Neural cell (in vitro differentiated cells): ENCODE measurements at regions not wholly inside any gene's neighbourhood (a gene's known extent, or its start where the extent isn't known, plus 50 kb on each side); places are given as distances from the start of the nearest gene placed in this dataset.

ENCODE experiments used
- H2AFZ ChIP-seq: fragments of 200-600, 300-800 bp; sonication (generic), shearing (Covaris generic); 2 replicates; pipeline ENCODE4 v1.6.0; 2014; ENCODE audit warnings: low read depth, mild to moderate bottlenecking, antibody characterized with exemption, low read length, moderate library complexity
- H3F3A ChIP-seq: fragments of 200-600 bp; shearing (Covaris generic); 2 replicates; pipeline ENCODE4 v1.6.1; 2016; ENCODE audit warnings: mild to moderate bottlenecking, moderate library complexity, mixed read lengths, antibody characterized with exemption, low read length; ENCODE audit not compliant: insufficient read depth, poor library complexity, severe bottlenecking
- H3K27ac ChIP-seq: fragments of 200-600, 300-800 bp; sonication (generic), shearing (Covaris generic); 2 replicates; pipeline ENCODE4 v1.5.1; 2014; ENCODE audit warnings: mild to moderate bottlenecking, low read length, moderate library complexity
- H3K27me3 ChIP-seq: fragments of 300-800, 200-600 bp; sonication (generic), shearing (Covaris generic); 2 replicates; pipeline ENCODE4 v1.6.0; 2014; ENCODE audit warnings: mild to moderate bottlenecking, low read depth, low read length, moderate library complexity; ENCODE audit not compliant: insufficient read depth
- H3K36me3 ChIP-seq: fragments of 300-800, 200-600 bp; sonication (generic), shearing (Covaris generic); 2 replicates; pipeline ENCODE4 v1.5.1; 2014; ENCODE audit warnings: mild to moderate bottlenecking, antibody characterized with exemption, low read length, moderate library complexity; ENCODE audit not compliant: insufficient read depth
- H3K4me2 ChIP-seq: fragments of 300-800, 200-600 bp; sonication (generic), shearing (Covaris generic); 2 replicates; pipeline ENCODE4 v1.6.0; 2014; ENCODE audit warnings: mild to moderate bottlenecking, low read length
- H3K4me3 ChIP-seq: fragments of 300-800, 200-600 bp; sonication (generic), shearing (Covaris generic); 2 replicates; pipeline ENCODE4 v1.5.1; 2014; ENCODE audit warnings: mild to moderate bottlenecking, low read length, moderate library complexity
- H3K79me2 ChIP-seq: fragments of 200-600 bp; shearing (Covaris generic); replicated peaks from 2 replicates; pipeline ENCODE4 v1.6.0; 2014; ENCODE audit warnings: mild to moderate bottlenecking, low read length, moderate library complexity; ENCODE audit not compliant: insufficient read depth
- H3K9ac ChIP-seq: fragments of 300-800, 200-600 bp; sonication (generic), shearing (Covaris generic); 2 replicates; pipeline ENCODE4 v1.6.1; 2016; ENCODE audit warnings: mild to moderate bottlenecking, low read length, mixed read lengths
- H3K9me2 ChIP-seq: fragments of 200-600 bp; shearing (Covaris generic); 2 replicates; pipeline ENCODE4 v1.6.1; 2016; ENCODE audit warnings: mild to moderate bottlenecking, low read length, mixed read lengths; ENCODE audit not compliant: insufficient read depth
- H3K9me3 ChIP-seq: fragments of 200-600, 300-800 bp; sonication (generic), shearing (Covaris generic); 2 replicates; pipeline ENCODE4 v1.6.1; 2016; ENCODE audit warnings: mild to moderate bottlenecking, mixed run types, low read length, moderate library complexity, mixed read lengths
- H4K20me1 ChIP-seq: fragments of 200-600 bp; shearing (Covaris generic); 2 replicates; pipeline ENCODE4 v1.6.1; 2016; ENCODE audit warnings: mild to moderate bottlenecking, mixed run types; ENCODE audit not compliant: insufficient read depth
- CTCF ChIP-seq: fragments of 450-650 bp; IDR thresholded peaks from 2 replicates; pipeline ENCODE4 v1.5.1; 2014; ENCODE audit warnings: antibody characterized with exemption, mild to moderate bottlenecking, moderate library complexity; ENCODE audit not compliant: poor library complexity, severe bottlenecking
- EP300 ChIP-seq: fragments of 450-650 bp; conservative IDR thresholded peaks from 2 replicates; pipeline ENCODE4 v1.6.1; 2014; ENCODE audit warnings: antibody characterized with exemption, mild to moderate bottlenecking, moderate library complexity; ENCODE audit not compliant: poor library complexity, severe bottlenecking
- EZH2 ChIP-seq: fragments of 200-600, 300-800 bp; shearing (Covaris generic), sonication (generic); IDR thresholded peaks from 2 replicates; pipeline ENCODE4 v1.6.1; 2014; ENCODE audit warnings: antibody characterized with exemption, low read length, borderline replicate concordance, mild to moderate bottlenecking; ENCODE audit not compliant: insufficient read depth, poor library complexity, severe bottlenecking
- MXI1 ChIP-seq: fragments of 450-650 bp; conservative IDR thresholded peaks from 2 replicates; pipeline ENCODE4 v1.6.1; 2014; ENCODE audit warnings: antibody characterized with exemption, mild to moderate bottlenecking; ENCODE audit not compliant: poor library complexity, severe bottlenecking
- POLR2AphosphoS5 ChIP-seq: IDR thresholded peaks from 2 replicates; pipeline ENCODE4 v1.6.1; 2012
- RAD21 ChIP-seq: fragments of 450-650 bp; conservative IDR thresholded peaks from 2 replicates; pipeline ENCODE4 v1.6.1; 2014; ENCODE audit warnings: antibody characterized with exemption, mild to moderate bottlenecking, moderate library complexity
- REST ChIP-seq: IDR thresholded peaks from 2 replicates; pipeline ENCODE4 v1.6.1; 2012; ENCODE audit warnings: borderline replicate concordance
- SMC3 ChIP-seq: fragments of 450-650 bp; conservative IDR thresholded peaks from 2 replicates; pipeline ENCODE4 v1.6.1; 2014; ENCODE audit warnings: antibody characterized with exemption, mild to moderate bottlenecking, moderate library complexity; ENCODE audit not compliant: poor library complexity
- TAF1 ChIP-seq: IDR thresholded peaks from 2 replicates; pipeline ENCODE4 v1.6.1; 2012; ENCODE audit warnings: low read depth

- Histone ChIP-seq H3K27me3 (no peaks in the 10 kb centered on the region), H2AFZ (no peak overlapping the region), H3K9me2 (no peaks in the 10 kb centered on the region), H3K4me2 (no peak overlapping the region), H3K9ac (no peak overlapping the region), H4K20me1 (no peaks in the 10 kb centered on the region), H3K27ac (no peak overlapping the region), H3K79me2 (no peaks in the 10 kb centered on the region), H3F3A (no peaks in the 10 kb centered on the region), H3K9me3 (no peaks in the 10 kb centered on the region), H3K36me3 (no peaks in the 10 kb centered on the region), H3K4me3 (no peak overlapping the region)
- TF ChIP-seq TAF1: no peak
- no peak for TF ChIP-seq REST
- TF ChIP-seq EZH2: no peak
- no peak for TF ChIP-seq POLR2AphosphoS5
- no peak for TF ChIP-seq RAD21
- no peak for TF ChIP-seq MXI1
- TF ChIP-seq SMC3: no peak
- no peak for TF ChIP-seq EP300
- TF ChIP-seq CTCF: no peak
These were observed 127.1 kb upstream of the PRPS1L1 start for GRCh38 chr7:18154726-18155125.

DNA sequence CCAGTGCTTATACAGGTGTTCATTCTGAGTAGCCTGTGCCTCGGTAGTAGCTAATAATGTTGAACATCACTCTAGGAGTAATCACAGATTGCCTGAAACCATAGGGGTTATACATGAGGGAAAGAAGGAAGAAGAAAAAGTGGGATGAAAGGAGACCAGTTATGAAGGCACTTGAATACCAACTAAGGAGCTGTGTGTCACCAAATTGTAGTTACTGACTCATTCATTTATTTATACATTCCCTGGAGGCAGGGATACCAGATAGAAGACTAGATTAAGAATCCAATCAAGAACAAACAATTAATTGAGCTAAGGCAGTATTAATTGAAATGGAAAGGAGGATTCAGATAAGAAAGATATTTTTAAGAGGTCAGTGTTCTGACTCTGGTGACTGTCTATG, 129.6 kb upstream of the PRPS1L1 start:
- Histone ChIP-seq H3K9ac (no peak overlapping the region), H3K4me2 (no peak overlapping the region), H3F3A (no peaks in the 10 kb centered on the region), H4K20me1 (no peaks in the 10 kb centered on the region), H3K27ac (no peak overlapping the region), H3K79me2 (no peaks in the 10 kb centered on the region), H3K4me3 (no peak overlapping the region), H3K9me3 (no peaks in the 10 kb centered on the region), H3K9me2 (no peaks in the 10 kb centered on the region), H2AFZ (no peak overlapping the region), H3K36me3 (no peaks in the 10 kb centered on the region), H3K27me3 (no peaks in the 10 kb centered on the region)
- no peak for TF ChIP-seq CTCF
- no peak for TF ChIP-seq POLR2AphosphoS5
- TF ChIP-seq REST: no peak
- TF ChIP-seq EZH2: no peak
- TF ChIP-seq TAF1: no peak
- no peak for TF ChIP-seq SMC3
- no peak for TF ChIP-seq EP300
- no peak for TF ChIP-seq MXI1
- no peak for TF ChIP-seq RAD21
